ENCODE measurements at regions not wholly inside any gene's neighbourhood (a gene's known extent, or its start where the extent isn't known, plus 50 kb on each side); places are given as distances from the start of the nearest gene placed in this dataset.

DNA sequence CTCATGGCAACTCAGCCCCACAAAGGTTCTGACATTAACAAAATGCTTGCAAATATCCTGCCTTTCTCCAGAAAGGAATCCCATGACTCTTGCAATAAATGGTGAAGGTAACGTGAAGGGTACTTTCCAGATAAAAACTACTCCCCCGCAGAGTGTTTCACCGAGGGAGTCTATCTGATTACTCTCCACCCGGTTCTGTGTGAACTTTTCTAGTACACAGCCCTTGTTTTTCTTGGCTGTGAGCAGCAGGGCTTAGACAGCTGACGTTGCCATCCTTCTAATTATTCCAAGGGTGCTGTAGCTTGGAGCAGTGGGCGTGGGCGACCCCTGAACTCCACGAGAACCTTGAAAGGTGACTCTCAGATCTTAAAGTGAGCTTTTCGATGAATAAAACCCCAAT, 276.0 kb upstream of the IRX4 start:
- H2AFZ ChIP-seq (ENCODE audit: low read length), result no peak overlapping the region
- no peak overlapping the region for H3K4me2 ChIP-seq (ENCODE audit: low read depth, low read length)
- H3K9me3 ChIP-seq (replicated peaks; ENCODE audit: insufficient read depth, low read length), result no peaks in the 10 kb centered on the region
- no peaks in the 10 kb centered on the region for H3K36me3 ChIP-seq (replicated peaks; ENCODE audit: insufficient read depth, low read length)
- no peaks in the 10 kb centered on the region for H3K9me2 ChIP-seq (replicated peaks; ENCODE audit: insufficient read depth, low read length)
- DNase-seq, result no peak
- H3K79me2 ChIP-seq (ENCODE audit: low read length), result no peaks in the 10 kb centered on the region
- H3K27ac ChIP-seq (ENCODE audit: low read length), result no peak overlapping the region
- no peaks in the 10 kb centered on the region for H3K4me1 ChIP-seq (ENCODE audit: low read length)
- no peaks in the 10 kb centered on the region; the same call in 1 of the 2 replicates for H3K27me3 ChIP-seq (replicated peaks; ENCODE audit: insufficient read depth, low read length)
- no peaks in the 10 kb centered on the region for H4K20me1 ChIP-seq (ENCODE audit: insufficient read depth, low read length)
- TF ChIP-seq EZH2phosphoT487 (IDR thresholded peaks at IDR 0.05; ENCODE audit: low read length) (no peak), EZH2 (optimal IDR thresholded peaks at IDR 0.05; ENCODE audit: low read depth, low read length) (no peak)
- TF ChIP-seq, protein P1, sequence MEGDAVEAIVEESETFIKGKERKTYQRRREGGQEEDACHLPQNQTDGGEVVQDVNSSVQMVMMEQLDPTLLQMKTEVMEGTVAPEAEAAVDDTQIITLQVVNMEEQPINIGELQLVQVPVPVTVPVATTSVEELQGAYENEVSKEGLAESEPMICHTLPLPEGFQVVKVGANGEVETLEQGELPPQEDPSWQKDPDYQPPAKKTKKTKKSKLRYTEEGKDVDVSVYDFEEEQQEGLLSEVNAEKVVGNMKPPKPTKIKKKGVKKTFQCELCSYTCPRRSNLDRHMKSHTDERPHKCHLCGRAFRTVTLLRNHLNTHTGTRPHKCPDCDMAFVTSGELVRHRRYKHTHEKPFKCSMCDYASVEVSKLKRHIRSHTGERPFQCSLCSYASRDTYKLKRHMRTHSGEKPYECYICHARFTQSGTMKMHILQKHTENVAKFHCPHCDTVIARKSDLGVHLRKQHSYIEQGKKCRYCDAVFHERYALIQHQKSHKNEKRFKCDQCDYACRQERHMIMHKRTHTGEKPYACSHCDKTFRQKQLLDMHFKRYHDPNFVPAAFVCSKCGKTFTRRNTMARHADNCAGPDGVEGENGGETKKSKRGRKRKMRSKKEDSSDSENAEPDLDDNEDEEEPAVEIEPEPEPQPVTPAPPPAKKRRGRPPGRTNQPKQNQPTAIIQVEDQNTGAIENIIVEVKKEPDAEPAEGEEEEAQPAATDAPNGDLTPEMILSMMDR (IDR thresholded peaks at IDR 0.05; ENCODE audit: low read length), result no peak
- H3F3A ChIP-seq (ENCODE audit: insufficient read depth, low read length), result no peaks in the 10 kb centered on the region
- H3K9ac ChIP-seq (ENCODE audit: low read length), result no peak overlapping the region
- no peak overlapping the region for H3K4me3 ChIP-seq (ENCODE audit: low read length)

DNA sequence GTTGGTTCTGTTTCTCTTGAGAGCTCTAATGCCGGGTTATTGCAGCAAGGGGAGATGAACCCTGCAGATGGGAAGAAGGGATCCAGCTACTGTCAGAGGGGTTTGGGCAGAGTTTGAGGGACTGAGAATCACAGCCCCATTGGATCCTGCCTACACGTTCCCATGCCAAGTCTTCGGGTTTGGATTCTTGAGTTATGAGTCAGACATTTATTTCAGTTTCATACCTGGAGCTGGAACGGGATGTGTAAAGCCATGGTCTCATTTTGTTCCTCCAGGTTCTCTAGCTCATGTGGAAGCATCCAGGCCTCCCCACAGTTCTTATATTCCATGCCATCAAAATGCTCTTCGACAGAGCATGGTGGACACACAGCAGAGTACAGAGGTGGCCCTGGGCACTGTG, 275.4 kb upstream of the IRX4 start:
- Histone ChIP-seq H3K4me3 (ENCODE audit: low read length) (no peak overlapping the region), H3K27ac (ENCODE audit: low read length) (no peak overlapping the region), H3K36me3 (replicated peaks; ENCODE audit: insufficient read depth, low read length) (no peaks in the 10 kb centered on the region), H3K4me2 (ENCODE audit: low read depth, low read length) (no peak overlapping the region), H3K4me1 (ENCODE audit: low read length) (no peaks in the 10 kb centered on the region), H3K9ac (ENCODE audit: low read length) (no peak overlapping the region), H3K9me3 (replicated peaks; ENCODE audit: insufficient read depth, low read length) (no peaks in the 10 kb centered on the region), H2AFZ (ENCODE audit: low read length) (no peak overlapping the region), H3F3A (ENCODE audit: insufficient read depth, low read length) (no peaks in the 10 kb centered on the region), H3K79me2 (ENCODE audit: low read length) (no peaks in the 10 kb centered on the region), H3K27me3 (replicated peaks; ENCODE audit: insufficient read depth, low read length) (no peaks in the 10 kb centered on the region; the same call in 1 of the 2 replicates), H4K20me1 (ENCODE audit: insufficient read depth, low read length) (no peaks in the 10 kb centered on the region), H3K9me2 (replicated peaks; ENCODE audit: insufficient read depth, low read length) (no peaks in the 10 kb centered on the region)
- TF ChIP-seq, protein P1 (IDR thresholded peaks at IDR 0.05; ENCODE audit: low read length), result no peak
- no peak for TF ChIP-seq EZH2 (optimal IDR thresholded peaks at IDR 0.05; ENCODE audit: low read depth, low read length)
- TF ChIP-seq EZH2phosphoT487 (IDR thresholded peaks at IDR 0.05; ENCODE audit: low read length), result no peak
- DNase-seq, result no peak

DNA sequence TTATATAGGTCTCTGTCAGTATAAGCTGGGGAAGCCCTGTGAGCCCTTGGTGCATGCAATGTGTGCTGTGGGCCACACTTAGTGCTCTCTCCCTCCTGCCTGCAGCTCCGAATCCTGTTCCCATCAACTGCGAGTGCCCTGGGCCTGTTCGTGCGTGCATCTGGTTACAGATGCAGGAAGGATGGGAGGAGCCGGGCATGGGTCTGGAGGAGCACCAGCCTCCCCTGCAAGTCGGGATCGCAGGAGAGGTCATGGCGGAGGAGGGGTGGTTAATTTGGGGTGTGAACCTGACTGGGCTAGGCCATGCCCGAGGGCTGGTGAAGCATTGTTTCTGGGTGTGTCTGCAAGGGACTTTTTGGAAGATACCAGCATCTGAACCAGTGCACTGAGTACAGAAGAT, 274.6 kb upstream of the IRX4 start:
- TF ChIP-seq EZH2 (optimal IDR thresholded peaks at IDR 0.05; ENCODE audit: low read depth, low read length), result no peak
- TF ChIP-seq, protein P1 (IDR thresholded peaks at IDR 0.05; ENCODE audit: low read length), result no peak
- no peak for TF ChIP-seq EZH2phosphoT487 (IDR thresholded peaks at IDR 0.05; ENCODE audit: low read length)
- no peaks in the 10 kb centered on the region for H3K9me3 ChIP-seq (replicated peaks; ENCODE audit: insufficient read depth, low read length)
- no peaks in the 10 kb centered on the region; the same call in 1 of the 2 replicates for H3K27me3 ChIP-seq (replicated peaks; ENCODE audit: insufficient read depth, low read length)
- H3F3A ChIP-seq (ENCODE audit: insufficient read depth, low read length), result no peaks in the 10 kb centered on the region
- no peak overlapping the region for H3K9ac ChIP-seq (ENCODE audit: low read length)
- no peak overlapping the region for H3K4me2 ChIP-seq (ENCODE audit: low read depth, low read length)
- DNase-seq, result no peak
- H2AFZ ChIP-seq (ENCODE audit: low read length), result no peak overlapping the region
- H3K36me3 ChIP-seq (replicated peaks; ENCODE audit: insufficient read depth, low read length), result no peaks in the 10 kb centered on the region
- H3K4me1 ChIP-seq (ENCODE audit: low read length), result no peaks in the 10 kb centered on the region
- H4K20me1 ChIP-seq (ENCODE audit: insufficient read depth, low read length), result no peaks in the 10 kb centered on the region
- H3K4me3 ChIP-seq (ENCODE audit: low read length), result no peak overlapping the region
- H3K79me2 ChIP-seq (ENCODE audit: low read length), result no peaks in the 10 kb centered on the region
- H3K27ac ChIP-seq (ENCODE audit: low read length), result no peak overlapping the region
- no peaks in the 10 kb centered on the region for H3K9me2 ChIP-seq (replicated peaks; ENCODE audit: insufficient read depth, low read length)
